CD1c-positive myeloid dendritic cell (primary cell): ENCODE measurements at regions not wholly inside any gene's neighbourhood (a gene's known extent, or its start where the extent isn't known, plus 50 kb on each side); places are given as distances from the start of the nearest gene placed in this dataset.
"Not testable (repeated sequence)": the region's sequence is repeated elsewhere in the genome, so short reads cannot be mapped to it uniquely, and the experiment has no call there.

Experiments used
- DNase-seq: peaks from one replicate; pipeline ENCODE4 v3.0.0-alpha.2; 2016; ENCODE audit errors: extremely low spot score

DNA sequence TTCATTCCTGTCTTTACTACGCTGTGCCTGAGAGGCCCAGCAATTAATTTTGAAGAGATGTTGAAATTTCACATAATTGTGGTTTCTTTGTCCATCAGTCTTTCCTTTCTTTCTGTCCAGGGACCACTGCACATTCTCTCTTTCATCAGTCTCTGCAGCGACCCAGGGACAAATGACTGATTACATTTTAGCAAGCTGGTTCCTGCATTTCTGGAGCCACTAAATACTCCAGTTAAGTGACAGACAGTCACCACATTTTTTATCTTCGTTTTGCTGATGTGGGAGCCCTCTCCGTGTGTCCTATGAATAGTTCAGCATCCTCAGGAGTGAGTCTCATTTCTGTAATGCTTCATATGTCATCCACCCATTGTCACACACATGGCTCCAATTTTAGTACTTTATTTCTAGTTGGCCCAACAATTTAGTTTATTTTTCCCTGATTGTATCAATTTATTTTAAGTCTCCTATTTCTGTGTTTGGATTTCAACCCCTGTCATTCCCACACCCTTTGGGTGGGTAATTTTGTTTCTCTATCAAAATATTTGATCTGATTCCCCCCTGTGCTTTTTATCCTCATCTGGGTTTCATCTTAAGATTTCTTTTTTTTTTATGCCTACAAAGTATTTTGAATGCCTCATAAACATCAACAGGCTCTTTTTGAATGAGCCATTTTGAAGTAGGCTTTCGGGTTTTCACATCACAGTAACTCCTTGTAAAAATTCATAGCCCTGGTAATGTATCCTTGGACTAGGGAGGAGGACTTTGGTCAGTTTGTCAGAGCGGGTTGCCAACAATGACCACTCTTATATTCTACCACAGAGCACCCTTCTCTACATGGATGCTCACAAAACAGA lies 1196.5 kb downstream of the GALC start:
- no peak for DNase-seq

GRCh38 chr14:86794689-86795088 lies 1198.3 kb downstream of the GALC start:
- no peak for DNase-seq

GRCh38 chr14:86790408-86791364 lies 1202.3 kb downstream of the GALC start:
- DNase-seq: no peak

- no peak for DNase-seq
Observed at GRCh38 chr14:86788224-86788623, 1204.8 kb downstream of the GALC start.

DNA sequence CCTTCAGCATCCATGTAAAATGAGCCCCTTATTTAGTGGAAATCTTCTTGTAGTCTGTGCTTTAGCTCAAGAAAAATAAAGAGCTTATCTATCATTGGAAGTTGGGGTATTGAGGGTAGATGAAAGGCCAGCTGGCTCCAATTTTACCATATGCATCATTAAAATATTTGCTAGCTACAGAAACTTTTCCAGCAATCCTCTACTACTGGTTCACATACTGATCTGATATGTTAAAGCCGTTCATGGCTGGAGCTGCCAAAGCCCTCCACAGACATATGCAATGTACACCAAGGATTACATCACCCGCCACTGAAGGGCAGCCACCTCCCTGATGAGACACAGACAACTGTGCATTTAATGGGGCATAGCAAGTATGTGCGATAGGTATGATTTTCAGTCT lies 1205.3 kb downstream of the GALC start:
- no peak for DNase-seq

- DNase-seq: no peak
Observed at GRCh38 chr14:86782092-86782580, 1210.8 kb downstream of the GALC start.

DNA sequence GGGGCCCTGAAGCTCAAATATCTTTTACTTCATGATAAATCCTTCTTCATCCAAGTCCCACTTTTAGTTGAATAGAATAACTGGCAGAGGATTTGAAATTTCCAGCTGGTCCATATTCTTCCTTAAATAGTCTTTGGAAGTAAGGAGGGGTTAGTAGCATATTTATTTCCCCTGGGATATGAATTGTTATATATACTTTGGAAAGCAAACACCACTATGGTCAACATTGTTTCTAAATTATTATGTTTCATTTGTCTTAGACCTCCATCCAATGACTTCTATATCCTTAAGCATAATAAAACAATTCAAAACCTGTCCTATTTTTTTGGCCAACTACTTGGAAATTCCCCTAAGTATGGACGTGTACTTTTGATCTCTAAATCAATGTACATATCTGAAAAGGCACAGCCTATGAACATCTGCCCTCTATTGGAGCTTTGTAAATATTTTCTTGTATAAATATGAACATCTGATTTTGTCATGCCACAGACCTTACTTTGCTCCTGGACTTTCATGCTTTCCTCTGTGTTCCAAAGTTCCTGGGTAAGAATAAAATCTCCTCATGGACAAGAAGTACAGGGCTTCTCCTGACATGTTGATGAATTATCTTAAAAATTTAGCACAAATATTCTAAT lies 1212.0 kb downstream of the GALC start:
- no peak for DNase-seq

- no peak for DNase-seq
Observed at GRCh38 chr14:86780461-86780860, 1212.5 kb downstream of the GALC start.

DNA sequence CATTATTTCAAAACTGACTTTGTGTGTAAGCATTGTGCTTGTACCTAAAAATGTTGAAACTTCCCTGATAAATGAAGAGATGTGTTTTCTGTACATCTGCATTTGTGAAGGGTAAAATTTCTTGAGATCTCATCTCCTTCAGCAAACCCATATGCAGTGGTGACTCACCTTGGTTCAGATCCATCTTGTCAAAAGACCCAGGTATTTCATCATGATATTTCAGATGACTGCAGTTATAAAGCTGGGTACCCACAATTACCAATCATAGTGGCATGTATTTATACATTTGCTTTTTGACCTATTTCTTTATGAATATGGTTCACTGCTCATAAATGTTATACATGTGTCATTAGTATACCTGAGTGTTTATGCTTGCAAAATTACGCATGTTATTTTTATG lies 1213.6 kb downstream of the GALC start:
- DNase-seq: no peak

- no peak for DNase-seq
Observed at GRCh38 chr14:86777963-86778602, 1214.9 kb downstream of the GALC start.

DNA sequence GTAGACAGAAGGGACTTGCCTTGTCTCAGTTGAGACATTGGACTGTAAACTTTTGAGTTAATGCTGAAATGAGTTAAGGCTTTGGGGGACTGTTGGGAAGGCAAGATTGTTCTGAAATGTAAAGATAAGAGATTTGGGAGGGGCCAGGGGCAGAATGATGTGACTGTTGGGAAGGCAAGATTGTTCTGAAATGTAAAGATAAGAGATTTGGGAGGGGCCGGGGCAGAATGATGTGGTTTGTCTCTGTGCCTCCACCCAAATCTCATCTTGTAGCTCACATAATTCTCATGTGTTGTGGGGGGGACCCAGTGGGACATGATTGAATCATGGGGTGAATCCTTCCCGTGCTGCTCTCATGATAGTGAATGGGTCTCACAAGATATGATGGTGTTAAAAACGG lies 1217.1 kb downstream of the GALC start:
- not testable (repeated sequence) for DNase-seq

DNA sequence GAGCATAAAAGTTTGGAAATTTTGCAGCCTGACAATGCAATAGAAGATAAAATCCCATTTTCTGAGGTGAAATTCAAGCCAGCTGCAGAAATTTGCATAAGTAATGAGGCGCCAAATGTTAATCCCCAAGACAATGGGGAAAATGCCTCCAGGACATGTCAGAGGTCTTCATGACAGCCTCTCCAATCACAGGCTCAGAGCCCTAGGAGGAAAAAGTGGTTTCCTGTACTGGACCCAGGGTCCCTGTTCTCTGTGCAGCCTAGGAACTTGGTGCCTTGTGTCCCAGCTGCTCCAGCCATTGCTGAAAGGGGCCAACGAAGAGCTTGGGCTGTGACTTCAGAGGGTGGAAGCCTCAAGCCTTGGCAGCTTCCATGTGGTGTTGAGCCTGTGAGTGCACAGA lies 1218.1 kb downstream of the GALC start:
- DNase-seq: no peak

GRCh38 chr14:86772075-86772474 lies 1220.9 kb downstream of the GALC start:
- no peak for DNase-seq

DNA sequence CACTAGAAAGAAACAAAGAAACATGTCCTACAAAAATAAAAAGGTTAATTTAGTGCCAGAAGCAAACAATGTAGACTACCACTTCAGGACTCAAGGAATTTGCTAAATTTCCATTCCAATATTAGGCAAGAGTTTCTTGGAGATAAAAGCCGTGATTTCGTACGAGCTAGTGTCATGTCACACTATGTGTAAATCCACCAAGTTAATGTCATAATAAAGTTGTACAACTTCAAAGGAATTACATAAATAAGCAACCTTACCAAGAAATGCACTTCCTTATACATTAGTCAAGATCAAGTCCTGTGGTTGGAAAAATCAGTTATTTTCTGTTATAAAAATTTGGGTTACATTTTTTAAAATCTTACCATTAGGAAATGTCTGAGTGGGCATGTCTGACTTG lies 1222.8 kb downstream of the GALC start:
- DNase-seq: no peak

- DNase-seq: no peak
Observed at GRCh38 chr14:86766469-86766868, 1226.5 kb downstream of the GALC start.

DNA sequence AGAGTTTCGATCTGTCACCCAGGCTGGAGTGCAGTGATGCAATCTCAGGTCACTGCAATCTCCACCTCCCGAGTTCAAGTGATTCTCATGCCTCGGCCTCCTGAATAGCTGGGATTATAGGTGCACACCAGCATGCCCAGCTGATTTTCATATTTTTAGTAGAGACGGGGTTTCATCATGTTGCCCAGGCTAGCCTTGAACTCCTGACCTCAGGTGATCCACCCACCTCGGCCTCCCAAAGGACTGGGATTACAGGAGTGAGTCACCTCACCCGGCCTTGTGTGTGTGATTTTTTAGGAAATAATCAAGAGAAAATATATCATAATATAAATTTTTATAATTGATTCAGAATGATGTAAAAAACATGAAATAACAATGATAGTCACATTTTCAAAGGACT lies 1231.4 kb downstream of the GALC start:
- DNase-seq: no peak

DNA sequence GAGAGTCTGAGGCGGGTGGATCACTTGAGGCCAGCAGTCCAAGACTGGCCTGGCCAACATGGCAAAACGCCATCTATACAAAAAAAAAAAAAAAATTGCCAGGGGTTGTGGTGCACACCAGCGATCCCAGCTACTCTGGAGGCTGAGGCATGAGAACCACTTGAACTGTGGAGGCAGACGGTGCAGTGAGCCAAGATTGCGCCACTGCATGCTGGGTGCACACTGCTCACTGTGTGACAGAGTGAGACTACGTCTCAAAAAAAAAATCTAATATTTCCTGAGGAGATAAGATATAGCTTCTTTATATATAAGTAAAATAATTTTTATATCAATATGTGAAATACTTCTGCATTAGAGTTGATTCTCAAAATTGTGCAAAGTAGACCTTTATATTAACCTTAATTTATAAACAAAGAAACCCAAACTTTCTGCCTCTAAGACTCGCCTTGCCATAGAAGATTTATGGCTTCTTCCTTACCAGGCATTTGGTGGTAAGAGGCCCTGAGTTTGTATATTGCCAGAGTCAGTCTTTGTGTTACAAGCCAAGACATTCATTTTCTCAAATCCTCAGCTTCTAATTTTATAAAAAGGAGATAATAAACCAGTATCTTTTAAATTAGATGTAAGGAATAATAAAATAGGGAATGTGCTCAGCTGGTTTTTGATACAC lies 1226.7 kb downstream of the FLRT2 start:
- no peak for DNase-seq

GRCh38 chr14:86750488-86750887 lies 1220.5 kb downstream of the FLRT2 start:
- DNase-seq: not testable (repeated sequence)

- DNase-seq: no peak
Observed at GRCh38 chr14:86739761-86740160, 1209.8 kb downstream of the FLRT2 start.

DNA sequence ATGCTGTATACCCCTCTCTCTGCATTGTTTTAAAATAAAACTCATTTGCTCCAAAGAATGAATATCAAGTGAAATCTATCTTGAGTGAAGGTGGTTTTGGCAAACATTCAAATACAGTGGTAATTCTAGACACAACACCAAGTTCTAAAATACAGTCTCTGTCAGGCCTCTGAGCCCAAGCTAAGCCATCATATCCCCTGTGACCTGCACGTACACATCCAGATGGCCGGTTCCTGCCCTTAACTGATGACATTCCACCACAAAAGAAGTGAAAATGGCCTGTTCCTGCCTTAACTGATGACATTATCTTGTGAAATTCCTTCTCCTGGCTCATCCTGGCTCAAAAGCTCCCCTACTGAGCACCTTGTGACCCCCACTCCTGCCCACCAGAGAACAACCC lies 1201.5 kb downstream of the FLRT2 start:
- DNase-seq: not testable (repeated sequence)

GRCh38 chr14:86723254-86723624 lies 1193.3 kb downstream of the FLRT2 start:
- DNase-seq: no peak
